ENCODE measurements at regions not wholly inside any gene's neighbourhood (a gene's known extent, or its start where the extent isn't known, plus 50 kb on each side); places are given as distances from the start of the nearest gene placed in this dataset.
"Not testable (repeated sequence)": the region's sequence is repeated elsewhere in the genome, so short reads cannot be mapped to it uniquely, and the experiment has no call there.

DNA sequence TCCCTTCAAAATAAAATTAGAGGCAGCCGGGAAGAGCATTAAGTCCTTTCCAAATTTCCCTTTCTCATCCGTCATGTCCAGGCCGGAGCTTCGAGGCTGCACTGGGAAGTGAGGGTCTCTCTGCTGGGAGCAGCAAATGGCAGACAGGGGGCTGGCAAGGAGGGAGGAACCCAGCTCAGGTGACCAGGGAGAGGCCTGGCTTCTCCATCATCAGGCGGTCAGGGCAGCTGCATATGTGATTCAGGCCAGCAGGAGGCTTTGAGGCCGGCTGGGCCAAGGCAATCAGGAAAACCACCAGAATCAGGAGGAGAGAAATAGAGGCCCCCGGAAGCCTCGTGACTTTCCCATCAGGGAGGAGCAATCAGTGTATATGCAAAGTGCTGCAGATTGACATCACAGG is 85.0 kb upstream of the RPL38 start:
- DNase-seq (ENCODE audit: low read depth), result no peak

DNA sequence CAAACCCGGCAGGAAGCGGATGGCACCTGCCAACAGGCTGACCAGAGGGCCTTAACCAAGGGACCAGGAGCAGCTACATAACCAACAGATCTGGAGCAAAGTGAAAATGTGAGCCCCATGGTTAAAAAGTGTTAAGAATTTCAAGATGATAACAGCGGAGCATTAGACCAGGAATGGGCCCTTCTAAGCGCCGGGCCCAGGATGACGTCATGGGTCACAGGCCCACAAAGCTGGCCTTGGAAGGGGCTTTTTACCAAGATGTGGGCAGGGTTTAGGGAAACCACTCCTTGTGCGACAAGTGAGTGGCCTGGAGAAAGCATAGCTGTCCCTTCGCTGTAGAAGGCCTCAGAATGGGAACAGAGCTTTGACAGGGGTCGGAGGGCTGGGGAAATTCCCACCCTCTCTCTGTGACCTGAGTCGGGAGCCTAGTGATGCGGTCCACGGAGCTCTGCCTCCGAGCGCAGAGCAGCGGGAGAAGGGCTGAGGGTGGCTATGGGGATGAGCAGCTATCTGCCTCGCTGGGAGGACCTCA is 84.4 kb upstream of the RPL38 start:
- DNase-seq (ENCODE audit: low read depth), result no peak

DNA sequence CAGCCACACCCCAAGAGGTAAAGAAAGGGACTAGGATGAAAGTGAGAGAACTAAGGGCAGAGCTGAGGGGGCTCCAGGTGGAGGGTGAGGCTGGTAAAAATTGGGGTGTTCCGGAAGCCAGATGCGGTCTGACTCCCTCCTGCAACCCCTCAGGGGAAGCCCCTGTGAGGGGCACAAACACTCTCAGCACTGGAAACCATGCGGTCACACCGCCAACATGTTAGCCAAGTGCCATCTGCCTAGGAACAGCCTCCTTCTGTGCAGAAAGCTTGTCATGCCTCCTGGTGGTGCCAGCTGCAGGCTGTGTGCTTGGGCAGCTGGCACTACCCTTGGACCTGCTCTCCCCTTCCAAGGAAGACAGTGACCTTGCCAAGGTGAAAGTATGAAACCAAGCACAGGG is 83.5 kb upstream of the RPL38 start:
- DNase-seq (ENCODE audit: low read depth), result no peak

DNA sequence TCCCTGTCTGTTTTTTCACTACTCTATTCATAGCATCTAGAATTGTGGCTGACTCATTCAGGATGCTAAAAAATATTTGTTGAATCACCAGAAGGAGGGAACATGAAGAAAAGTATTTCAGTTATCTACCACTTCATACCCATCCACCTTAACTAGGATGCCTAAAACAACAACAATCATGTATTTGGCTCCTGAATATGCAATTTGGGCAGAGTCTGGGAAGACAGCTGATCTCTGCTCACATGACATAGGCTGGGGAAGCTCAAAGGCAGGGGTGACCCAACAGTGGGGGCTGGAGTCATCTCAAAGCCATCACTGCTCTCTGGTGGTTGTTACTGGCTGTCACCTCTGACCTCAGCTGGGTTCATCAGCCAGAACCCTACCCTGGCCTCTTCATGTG is 80.1 kb upstream of the RPL38 start:
- DNase-seq (ENCODE audit: low read depth), result no peak

DNA sequence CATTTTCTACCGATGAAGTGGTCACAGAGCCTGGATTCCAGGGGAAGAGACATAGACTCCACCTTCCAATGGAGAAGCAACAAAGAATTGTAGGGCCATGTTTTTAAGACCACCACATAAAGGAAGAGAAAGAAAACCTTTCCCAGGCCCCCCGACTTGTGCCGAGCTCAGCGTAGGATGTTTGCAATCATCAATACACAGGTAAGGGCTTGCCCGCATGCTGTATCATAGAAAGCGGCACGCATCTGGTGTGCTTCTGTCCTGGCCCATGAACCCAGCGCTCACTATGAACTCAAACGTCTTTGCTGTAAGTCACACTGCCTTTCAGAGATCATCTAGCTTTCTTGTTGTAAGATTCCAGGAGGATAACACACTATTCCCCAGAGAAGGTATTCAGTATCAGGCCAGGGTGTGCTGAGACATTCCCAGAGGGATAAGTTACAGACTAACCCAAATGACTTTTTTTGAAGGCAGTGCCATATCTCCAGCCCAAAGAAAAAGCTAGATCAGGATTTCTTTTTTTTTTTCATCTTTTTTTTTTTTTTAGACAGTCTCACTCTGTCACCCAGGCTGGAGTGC is 79.5 kb upstream of the RPL38 start:
- no peak for DNase-seq (ENCODE audit: low read depth)

DNA sequence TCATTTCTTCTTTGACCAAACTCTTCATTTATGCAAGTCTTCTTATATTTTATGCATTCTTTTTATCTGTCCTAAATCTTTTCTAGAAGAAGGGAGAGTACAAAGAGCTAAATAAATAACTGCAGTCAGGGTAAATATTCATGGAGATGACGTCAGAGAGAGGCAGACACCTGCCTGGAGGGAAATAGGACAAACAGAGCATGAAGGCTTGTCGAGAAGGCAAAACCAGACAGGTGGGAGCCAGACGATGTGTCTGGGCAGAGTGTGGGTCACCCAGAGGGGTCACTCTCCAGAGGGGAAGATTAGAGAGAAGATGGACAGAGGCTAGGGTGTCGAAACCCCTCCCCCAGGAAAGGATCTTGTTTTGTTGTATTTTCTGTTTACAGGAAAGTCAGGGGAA is 78.3 kb upstream of the RPL38 start:
- DNase-seq (ENCODE audit: low read depth), result no peak

DNA sequence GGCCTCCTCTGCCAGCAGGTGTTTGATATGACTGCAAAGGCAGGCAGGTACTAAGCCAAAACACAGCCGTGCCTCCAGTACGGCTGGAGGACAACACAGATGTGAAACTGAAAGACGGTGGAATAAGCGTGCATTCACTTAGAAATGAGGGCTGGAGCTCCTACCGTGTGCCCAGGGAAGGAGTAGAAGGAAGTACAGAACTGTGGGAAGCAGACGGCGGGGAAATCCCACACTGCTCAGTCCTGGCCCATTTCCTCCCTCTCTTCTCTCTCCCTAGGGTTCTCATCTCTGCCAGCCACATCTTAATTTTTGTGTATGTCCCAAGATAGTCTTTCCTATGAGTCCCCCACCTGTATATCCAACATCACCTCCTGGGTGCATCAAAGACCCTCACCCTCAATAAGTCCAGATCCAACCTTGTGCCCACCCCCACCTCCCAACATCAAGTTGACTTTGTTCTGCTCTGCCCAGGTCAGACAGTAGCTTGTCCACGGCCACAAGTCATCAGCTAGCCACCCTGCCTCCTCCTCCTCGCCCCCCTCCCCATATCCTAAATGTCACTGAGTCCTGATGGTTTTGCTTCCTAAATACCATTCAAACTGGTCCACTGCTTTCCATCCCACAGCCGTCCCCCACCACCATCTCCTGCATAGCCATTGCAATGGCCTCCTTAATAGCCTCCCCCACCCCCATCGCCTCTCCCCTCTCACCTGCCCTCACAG is 77.1 kb upstream of the RPL38 start:
- DNase-seq (ENCODE audit: low read depth), result no peak

DNA sequence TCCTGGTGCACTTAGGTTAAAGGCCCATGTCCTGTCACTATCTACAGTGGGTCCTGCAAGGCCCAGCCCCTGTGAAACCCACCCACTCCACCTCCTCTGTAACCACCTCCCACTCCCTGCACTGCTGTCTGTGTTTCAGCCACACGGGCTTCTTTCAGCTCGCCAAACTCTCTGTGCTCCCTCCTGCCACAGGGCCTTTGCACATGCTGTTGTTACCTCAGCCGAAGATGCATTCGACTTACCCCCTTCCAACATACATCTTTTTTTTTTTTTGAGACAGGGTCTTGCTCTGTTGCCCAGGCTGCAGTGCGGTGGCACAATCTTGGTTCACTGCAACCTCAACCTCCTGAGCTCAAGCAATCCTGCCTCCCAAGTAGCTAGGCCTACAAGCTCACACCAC is 76.5 kb upstream of the RPL38 start:
- DNase-seq (ENCODE audit: low read depth), result no peak

DNA sequence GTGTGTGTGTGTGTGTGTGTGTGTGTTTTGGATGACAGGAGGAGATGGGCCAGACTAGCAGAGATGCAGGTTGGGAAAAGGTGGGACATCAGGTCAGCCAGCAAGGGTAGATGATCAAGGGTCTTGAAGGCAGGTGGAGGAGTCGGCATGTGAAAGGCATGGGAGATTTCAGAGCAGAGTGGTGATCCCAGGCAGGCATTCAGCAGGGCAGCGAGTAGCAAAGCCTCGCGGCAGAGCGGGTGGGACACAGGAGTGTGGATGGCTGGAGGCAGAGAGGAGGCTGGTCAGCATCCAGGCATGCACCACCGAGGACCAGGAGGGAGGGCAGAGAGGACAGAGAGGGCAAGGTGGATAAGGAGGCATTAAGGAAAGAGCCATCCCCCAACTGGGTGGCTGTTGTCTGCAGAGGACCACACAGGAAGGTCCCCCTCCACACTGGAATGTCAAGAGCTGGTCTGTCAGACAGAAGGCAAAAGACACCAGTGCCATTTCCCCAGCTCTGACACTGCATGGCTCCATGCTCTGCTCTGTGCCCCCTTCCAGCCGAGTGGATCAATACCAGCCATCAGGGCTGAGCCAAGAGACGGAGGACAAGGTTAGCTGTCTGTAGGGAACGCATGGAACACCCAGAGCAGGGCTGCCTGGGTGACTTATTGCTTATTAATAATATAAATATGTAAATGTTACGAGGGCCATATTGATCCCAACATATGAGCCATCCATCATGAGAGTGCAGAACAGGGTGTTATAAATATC is 74.8 kb upstream of the RPL38 start:
- no peak for DNase-seq (ENCODE audit: low read depth)

DNA sequence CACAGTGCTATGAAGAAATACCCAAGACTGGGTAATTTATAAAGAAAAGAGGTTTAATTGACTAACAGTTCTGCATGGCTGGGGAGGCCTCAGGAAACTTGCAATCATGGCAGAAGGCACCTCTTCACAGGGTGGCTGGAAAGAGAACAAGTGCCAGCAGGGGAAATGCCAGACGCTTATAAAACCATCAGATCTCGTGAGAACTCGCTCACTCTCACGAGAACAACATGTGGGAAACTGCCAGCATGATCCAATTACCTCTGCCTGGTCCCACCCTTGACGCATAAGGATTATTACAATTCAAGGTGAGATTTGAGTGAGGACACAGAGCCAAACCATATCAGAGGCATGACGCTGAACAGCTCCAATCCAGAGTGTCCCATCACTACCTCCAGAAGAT is 73.7 kb upstream of the RPL38 start:
- DNase-seq (ENCODE audit: low read depth), result not testable (repeated sequence)

DNA sequence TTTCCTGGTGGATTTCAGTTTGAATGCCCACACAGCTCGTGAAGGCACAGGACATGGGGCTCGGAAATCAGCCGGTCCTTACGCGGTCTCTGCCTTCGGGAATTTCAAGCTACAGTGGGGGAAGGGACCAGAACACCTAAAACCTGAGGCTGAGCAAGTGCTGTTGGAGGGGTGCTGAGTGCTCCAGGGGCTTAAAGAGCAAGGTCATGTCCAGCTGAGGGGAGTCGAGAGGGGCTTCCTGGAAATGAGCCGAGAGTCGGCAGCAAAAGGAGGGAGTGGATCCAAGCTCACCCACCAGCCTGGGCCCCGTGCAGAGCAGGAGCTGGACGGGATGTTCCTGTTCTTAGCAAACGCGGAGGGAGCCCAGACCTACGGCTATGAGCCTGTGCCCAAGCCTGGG is 73.2 kb upstream of the RPL38 start:
- no peak for DNase-seq (ENCODE audit: low read depth)

DNA sequence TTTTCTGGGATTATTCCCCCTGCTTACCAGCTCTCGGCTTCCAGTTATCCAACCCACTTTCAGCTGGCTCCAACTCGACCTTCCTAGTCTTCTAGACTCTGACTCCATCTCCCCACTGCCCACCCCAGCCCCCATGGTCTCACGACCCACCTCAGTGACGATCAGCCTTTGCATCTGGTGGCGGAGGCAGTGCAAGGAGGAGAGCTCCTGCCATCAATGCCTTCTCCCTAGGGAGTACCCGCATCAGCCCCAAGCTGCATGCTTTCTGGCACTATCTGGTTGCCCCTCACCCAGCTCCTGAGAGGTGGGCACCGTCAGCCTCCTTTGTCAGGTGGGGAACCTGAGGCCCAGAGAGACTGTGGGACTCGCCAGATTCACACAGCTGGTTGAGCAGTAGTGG is 72.6 kb upstream of the RPL38 start:
- DNase-seq (ENCODE audit: low read depth), result no peak

DNA sequence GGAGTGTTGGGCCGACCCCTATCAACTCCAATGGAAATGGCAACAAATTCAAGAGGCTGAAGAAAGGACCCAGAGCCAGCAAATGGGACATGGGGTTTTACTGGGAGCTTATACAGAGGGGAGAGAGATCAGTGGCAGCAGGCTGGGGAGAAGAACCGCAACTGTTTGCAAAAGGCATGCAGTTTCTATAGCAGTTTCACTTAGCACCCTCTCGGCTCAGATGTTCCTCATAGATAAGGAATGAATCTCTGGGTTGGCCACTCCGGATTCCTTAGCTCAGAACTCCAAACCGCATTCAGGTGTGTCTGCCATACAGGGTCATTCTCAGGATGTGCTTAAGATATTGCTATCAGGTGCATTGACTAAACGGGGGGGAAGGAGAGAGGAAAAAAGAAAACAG is 71.1 kb upstream of the RPL38 start:
- DNase-seq (ENCODE audit: low read depth), result no peak

DNA sequence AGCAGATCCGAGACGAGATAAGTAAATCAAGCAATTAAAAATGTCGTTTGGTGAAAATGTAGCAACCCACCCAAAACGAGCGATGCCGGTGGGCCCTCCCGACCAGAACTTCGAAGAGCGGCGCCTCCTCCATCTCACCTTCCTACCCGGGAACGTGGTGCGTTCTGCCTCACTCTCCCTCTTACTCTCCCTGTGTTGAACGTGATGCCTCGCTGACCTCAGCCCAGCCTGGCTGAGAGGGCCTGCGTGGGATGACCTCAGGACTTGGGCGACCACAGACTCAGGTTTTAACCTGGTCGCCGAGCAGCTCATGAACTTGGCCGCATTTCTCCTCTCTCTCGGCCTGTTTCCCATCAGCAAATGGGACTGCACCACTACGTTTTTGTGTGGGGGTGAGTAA is 69.7 kb upstream of the RPL38 start:
- no peak for DNase-seq (ENCODE audit: low read depth)

DNA sequence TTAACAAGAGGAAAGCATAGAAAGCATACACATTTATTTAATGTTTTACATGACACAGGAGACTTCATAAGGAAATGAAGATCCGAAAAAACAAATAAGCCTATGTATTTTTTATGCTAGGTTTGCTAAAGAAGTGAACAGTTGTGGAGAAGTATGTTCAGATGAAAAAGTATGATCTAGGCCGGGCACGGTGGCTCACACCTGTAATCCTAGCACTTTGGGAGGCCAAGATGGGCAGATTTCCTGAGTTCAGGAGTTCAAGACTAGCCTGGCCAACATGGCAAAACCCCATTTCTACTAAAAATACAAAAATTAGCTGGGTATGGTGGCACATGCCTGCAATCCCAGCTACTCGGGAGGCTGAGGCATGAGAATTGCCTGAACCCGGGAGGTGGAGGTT is 69.2 kb upstream of the RPL38 start:
- DNase-seq (ENCODE audit: low read depth), result not testable (repeated sequence)

DNA sequence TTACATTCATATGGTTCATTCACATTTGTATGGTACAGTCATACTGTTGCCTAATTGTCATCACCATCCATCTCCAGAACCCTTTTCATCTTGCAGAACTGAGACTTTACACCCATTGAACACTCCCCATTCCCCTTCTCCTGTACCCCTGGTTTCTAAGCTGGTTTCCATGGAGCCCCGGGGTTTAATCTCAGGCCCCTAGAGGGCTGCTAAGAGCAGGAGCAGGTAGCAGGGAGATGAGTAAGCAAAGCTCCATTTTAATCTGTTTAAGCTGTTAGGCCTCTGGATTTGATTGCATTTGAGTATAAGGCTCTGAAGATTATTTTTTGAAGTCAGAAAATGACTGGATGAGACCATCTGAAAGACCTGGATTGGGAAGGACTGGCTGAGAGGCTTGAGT is 68.5 kb upstream of the RPL38 start:
- DNase-seq (ENCODE audit: low read depth), result no peak

DNA sequence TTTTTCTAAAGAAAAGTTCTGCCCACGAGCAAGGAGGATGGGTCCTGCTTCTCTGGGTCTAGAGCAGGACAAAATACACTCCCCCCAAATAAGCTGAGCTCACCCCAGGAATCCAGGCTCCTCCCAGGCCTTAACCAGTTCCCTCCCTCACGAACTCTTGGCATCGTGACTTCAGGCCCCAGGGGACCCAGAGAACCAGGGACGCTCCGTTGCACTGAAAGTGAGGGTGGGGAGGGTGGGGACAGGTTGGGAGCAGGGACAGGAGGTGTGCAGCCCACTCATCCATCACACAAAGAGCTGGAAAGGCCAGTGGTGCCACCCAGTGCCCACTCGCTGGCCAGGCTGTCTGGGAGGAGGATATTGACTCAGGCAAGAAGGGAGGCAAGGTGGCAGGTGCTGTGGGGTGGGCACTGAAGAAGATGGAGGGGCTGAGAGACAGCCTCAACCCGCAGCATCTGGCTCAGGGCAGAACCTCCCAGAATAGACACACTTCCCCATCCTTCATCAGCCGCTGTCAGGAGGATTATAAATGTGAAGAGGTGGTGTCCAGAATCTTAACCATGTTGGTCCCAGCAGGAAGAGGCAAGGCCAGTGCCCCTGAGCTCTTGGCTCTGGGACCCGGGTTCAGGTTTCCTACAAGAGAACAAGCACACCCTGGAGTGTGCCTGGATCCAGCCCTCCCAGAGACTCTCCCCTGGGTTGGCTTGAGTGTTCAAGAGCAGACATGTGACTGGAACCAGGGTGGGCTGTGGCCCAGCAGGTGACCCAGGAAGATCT is 67.9 kb upstream of the RPL38 start:
- DNase-seq (ENCODE audit: low read depth), result no peak

DNA sequence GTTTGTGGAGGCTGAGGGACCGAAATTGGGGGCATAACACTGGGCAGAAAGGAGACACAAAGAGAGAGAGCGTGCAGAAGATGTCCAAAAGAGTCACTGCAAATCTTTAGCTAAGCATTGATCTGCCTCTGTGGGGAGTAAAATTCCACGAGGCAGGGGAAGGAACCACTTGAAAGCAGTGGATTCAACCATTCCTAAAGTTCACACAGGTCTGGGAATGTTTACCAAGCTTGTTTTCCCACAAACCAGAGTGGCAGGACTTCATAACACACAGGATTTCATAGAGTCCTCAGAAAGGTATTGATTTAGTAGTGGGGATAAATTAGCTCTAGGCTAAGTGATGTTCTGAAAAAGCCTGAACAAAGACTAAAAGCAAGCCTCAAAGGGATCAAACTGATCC is 66.1 kb upstream of the RPL38 start:
- no peak for DNase-seq (ENCODE audit: low read depth)

DNA sequence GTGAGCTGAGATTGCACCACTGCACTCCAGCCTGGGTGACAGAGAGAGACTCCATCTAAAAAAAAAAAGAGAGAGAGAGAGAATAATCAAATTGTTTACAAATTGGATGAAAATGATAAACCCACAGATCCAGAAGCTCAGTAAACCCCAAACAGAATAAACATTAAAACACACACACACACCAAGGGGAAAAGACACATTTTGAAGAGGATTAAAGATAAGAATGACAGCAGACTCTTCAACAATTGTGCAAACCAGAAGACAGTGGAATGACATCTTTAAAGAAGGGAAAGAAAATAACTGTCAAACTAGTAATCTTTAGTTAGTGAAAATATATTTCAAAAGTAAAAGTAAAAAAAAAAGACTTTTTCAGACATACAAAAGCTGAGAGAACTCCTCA is 64.4 kb upstream of the RPL38 start:
- no peak for DNase-seq (ENCODE audit: low read depth)

DNA sequence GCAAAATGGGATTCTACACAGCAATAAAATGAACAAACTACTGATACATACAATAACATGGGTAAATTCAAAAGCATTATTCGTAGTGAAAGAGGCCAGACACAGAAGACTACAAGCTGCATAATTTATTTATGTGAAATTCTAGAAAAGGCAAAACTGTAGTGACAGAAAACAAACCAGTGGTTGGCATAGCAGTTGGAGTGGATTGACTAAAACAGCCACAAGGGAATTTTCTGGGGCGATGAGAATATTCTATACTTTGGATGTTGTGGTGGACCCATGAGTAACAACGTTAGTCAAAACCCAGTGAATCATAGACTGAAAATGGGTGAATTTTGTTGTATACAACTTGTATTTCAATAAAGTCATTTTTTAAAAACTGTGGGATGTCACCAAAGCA is 63.2 kb upstream of the RPL38 start:
- no peak for DNase-seq (ENCODE audit: low read depth)

DNA sequence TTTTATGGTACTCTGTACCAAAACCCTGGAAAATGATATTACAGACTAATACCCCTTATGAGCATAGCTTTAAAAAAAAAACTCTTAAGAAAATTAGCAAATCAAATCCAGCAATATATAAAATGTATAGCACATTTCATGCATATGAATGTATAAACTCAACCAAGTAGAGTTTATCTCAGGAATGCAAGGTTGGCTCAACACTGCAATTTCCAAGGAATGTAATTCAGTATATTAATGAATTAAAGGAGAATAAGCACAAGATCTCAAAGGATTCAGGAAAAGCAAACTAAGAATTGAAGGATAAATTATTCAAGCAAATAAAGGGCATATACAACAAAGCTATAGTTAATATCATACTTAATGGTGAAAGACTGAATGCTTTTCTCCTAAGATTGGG is 61.9 kb upstream of the RPL38 start:
- no peak for DNase-seq (ENCODE audit: low read depth)

DNA sequence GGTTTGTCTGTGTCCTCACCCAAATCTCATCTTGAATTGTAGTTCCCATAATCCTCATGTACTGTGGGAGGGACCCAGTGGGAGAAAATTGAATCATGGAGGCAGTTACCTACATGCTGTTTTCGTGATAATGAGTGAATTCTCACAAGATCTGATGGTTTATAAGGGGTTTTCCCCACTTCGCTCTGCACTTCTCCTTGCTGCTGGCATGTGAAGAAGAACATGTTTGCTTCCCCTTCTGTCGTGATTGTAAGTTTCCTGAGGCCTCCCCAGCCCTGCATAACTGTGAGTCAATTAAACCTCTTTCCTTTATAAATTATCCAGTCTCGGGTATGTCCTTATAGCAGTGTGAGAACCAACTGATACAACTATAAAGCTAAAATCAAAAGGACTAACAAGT is 60.2 kb upstream of the RPL38 start:
- DNase-seq (ENCODE audit: low read depth), result not testable (repeated sequence)

DNA sequence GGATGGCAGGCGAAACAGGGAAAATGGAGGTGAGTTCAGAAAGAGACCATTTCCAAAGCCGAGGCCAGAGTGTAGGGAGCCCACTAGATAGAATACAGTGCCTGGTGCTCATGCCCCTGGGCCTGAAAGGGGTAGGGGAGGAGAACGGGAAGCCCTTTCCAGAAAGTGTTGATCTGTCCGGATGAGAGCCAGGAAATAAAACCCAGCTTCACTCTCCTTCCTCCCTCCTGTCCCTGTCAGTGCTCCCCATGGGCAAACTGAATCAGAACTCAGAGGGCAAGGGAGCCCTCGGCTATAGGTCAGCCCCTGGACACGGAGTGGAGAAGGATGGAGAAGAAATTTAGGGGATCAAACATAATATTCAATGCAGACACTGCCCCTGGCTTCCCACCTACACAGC is 57.7 kb upstream of the RPL38 start:
- DNase-seq (ENCODE audit: low read depth), result no peak

All from stimulated activated CD8-positive, alpha-beta memory T cell treated with anti-CD3 and anti-CD28 coated beads, Interleukin-15, amount 100 ng/mL, for 24 hours (primary cell).